ENCODE measurements at regions not wholly inside any gene's neighbourhood (a gene's known extent, or its start where the extent isn't known, plus 50 kb on each side); places are given as distances from the start of the nearest gene placed in this dataset.

- H3K4me1 ChIP-seq (ENCODE audit: insufficient read depth, low read length, poor library complexity, severe bottlenecking) = no peaks in the 10 kb centered on the region
- CTCF ChIA-PET (ENCODE audit: unreplicated experiment) = no interaction called here
- TF ChIP-seq CTCF (conservative IDR thresholded peaks at IDR 0.05; ENCODE audit: low read length) (no peak), EZH2phosphoT487 (IDR thresholded peaks at IDR 0.05; ENCODE audit: borderline replicate concordance, low read depth, low read length) (no peak)
Observed at GRCh38 chrX:44690129-44690528, 147.5 kb upstream of the FUNDC1 start.

GRCh38 chrX:44675362-44676024, 132.8 kb upstream of the FUNDC1 start:
- H2AFZ ChIP-seq (ENCODE audit: low read length) = no peak overlapping the region
- CTCF ChIA-PET (ENCODE audit: unreplicated experiment) = no interaction called here
- no peak for TF ChIP-seq CTCF (conservative IDR thresholded peaks at IDR 0.05; ENCODE audit: low read length)
- POLR2A ChIA-PET = no interaction called here
- no peak for DNase-seq (ENCODE audit: low spot score)
- H3K9me2 ChIP-seq (ENCODE audit: insufficient read depth, low read length) = no peaks in the 10 kb centered on the region
- no peaks in the 10 kb centered on the region for H3K9me3 ChIP-seq (ENCODE audit: low read length)
- intact Hi-C loops (cut with micrococcal nuclease; ENCODE audit: unreplicated experiment) = no loop called here
- H3K36me3 ChIP-seq (ENCODE audit: insufficient read depth, low read length) = no peaks in the 10 kb centered on the region
- no peaks in the 10 kb centered on the region for H4K20me1 ChIP-seq (ENCODE audit: insufficient read depth, low read length)
- no TSS peak for BruUV-seq (replicated peaks)
- no peak overlapping the region for H3K27ac ChIP-seq (ENCODE audit: low read depth, low read length, poor library complexity, severe bottlenecking)
- no peaks in the 10 kb centered on the region for H3K79me2 ChIP-seq (ENCODE audit: insufficient read depth, low read depth, low read length)
- H3K4me2 ChIP-seq (ENCODE audit: low read length) = no peak overlapping the region
- H3K4me3 ChIP-seq (ENCODE audit: low read depth, low read length, poor library complexity, severe bottlenecking) = no peak overlapping the region
- H3K4me1 ChIP-seq (ENCODE audit: insufficient read depth, low read length, poor library complexity, severe bottlenecking) = no peaks in the 10 kb centered on the region

More at GRCh38 chrX:44690129-44690528, 147.5 kb upstream of the FUNDC1 start:
- Histone ChIP-seq H3K9me3 (ENCODE audit: low read length) (no peaks in the 10 kb centered on the region), H3K4me3 (ENCODE audit: low read depth, low read length, poor library complexity, severe bottlenecking) (no peak overlapping the region), H3K27ac (ENCODE audit: low read depth, low read length, poor library complexity, severe bottlenecking) (no peak overlapping the region), H3K9me2 (ENCODE audit: insufficient read depth, low read length) (no peaks in the 10 kb centered on the region), H3K36me3 (ENCODE audit: insufficient read depth, low read length) (no peaks in the 10 kb centered on the region), H2AFZ (ENCODE audit: low read length) (no peak overlapping the region), H4K20me1 (ENCODE audit: insufficient read depth, low read length) (no peaks in the 10 kb centered on the region), H3K4me2 (ENCODE audit: low read length) (no peak overlapping the region), H3K79me2 (ENCODE audit: insufficient read depth, low read depth, low read length) (no peaks in the 10 kb centered on the region)
- no TSS peak for BruUV-seq (replicated peaks)
- intact Hi-C loops (cut with micrococcal nuclease; ENCODE audit: unreplicated experiment) = no loop called here
- DNase-seq (ENCODE audit: low spot score) = no peak
- POLR2A ChIA-PET = no interaction called here

- Histone ChIP-seq H4K20me1 (ENCODE audit: insufficient read depth, low read length) (no peaks in the 10 kb centered on the region), H3K27ac (ENCODE audit: low read depth, low read length, poor library complexity, severe bottlenecking) (no peak overlapping the region)
- POLR2A ChIA-PET = no interaction called here
Observed at GRCh38 chrX:44674906-44675305, 132.2 kb upstream of the FUNDC1 start.

More at GRCh38 chrX:44674906-44675305, 132.2 kb upstream of the FUNDC1 start:
- Histone ChIP-seq H3K36me3 (ENCODE audit: insufficient read depth, low read length) (no peaks in the 10 kb centered on the region), H3K4me1 (ENCODE audit: insufficient read depth, low read length, poor library complexity, severe bottlenecking) (no peaks in the 10 kb centered on the region), H3K4me2 (ENCODE audit: low read length) (no peak overlapping the region), H2AFZ (ENCODE audit: low read length) (no peak overlapping the region), H3K79me2 (ENCODE audit: insufficient read depth, low read depth, low read length) (no peaks in the 10 kb centered on the region), H3K9me2 (ENCODE audit: insufficient read depth, low read length) (no peaks in the 10 kb centered on the region), H3K9me3 (ENCODE audit: low read length) (no peaks in the 10 kb centered on the region), H3K4me3 (ENCODE audit: low read depth, low read length, poor library complexity, severe bottlenecking) (no peak overlapping the region)
- no peak for DNase-seq (ENCODE audit: low spot score)
- TF ChIP-seq EZH2phosphoT487 (IDR thresholded peaks at IDR 0.05; ENCODE audit: borderline replicate concordance, low read depth, low read length) (no peak), CTCF (conservative IDR thresholded peaks at IDR 0.05; ENCODE audit: low read length) (no peak)
- no TSS peak for BruUV-seq (replicated peaks)
- intact Hi-C loops (cut with micrococcal nuclease; ENCODE audit: unreplicated experiment) = no loop called here
- CTCF ChIA-PET (ENCODE audit: unreplicated experiment) = no interaction called here
